ENCODE measurements at regions not wholly inside any gene's neighbourhood (a gene's known extent, or its start where the extent isn't known, plus 50 kb on each side); places are given as distances from the start of the nearest gene placed in this dataset.

- Histone ChIP-seq H3K4me2 (ENCODE audit: insufficient read depth, low read length, poor library complexity, severe bottlenecking) (no peak overlapping the region), H3K9ac (ENCODE audit: low read depth, low read length, poor library complexity) (no peak overlapping the region), H2AFZ (ENCODE audit: low read length) (no peak overlapping the region), H2BK12ac (ENCODE audit: low read length) (no peak overlapping the region), H2BK5ac (ENCODE audit: low read length) (no peak overlapping the region), H3K4me1 (ENCODE audit: control insufficient read depth in 2 of 2, insufficient read depth in 1 of 2, low read depth in 1 of 2, low read length in 2 of 2) (peaks cover 0 to 10% of the 10 kb centered on the region in 2 donors), H3K23ac (ENCODE audit: low read depth, low read length, poor library complexity) (no peak overlapping the region), H3K9me3 (replicated peaks in 1 of 2; ENCODE audit: control insufficient read depth in 2 of 2, insufficient read depth in 1 of 2, low read depth in 1 of 2, low read length in 2 of 2) (peaks cover 3 to 13% of the 10 kb centered on the region in 2 donors), H3K4me3 (ENCODE audit: low read length in 2 of 2) (no peak overlapping the region), H2BK120ac (ENCODE audit: low read depth, low read length) (no peak overlapping the region), H2AK5ac (ENCODE audit: low read depth, low read length) (no peak overlapping the region), H3K27me3 (ENCODE audit: control insufficient read depth in 3 of 3, insufficient read depth in 3 of 3, low read depth in 1 of 3, low read length in 3 of 3) (no peaks in the 10 kb centered on the region), H3K18ac (ENCODE audit: low read length) (no peak overlapping the region), H3K4ac (ENCODE audit: low read length) (no peak overlapping the region), H4K8ac (ENCODE audit: low read depth, low read length) (no peak overlapping the region), H3K79me1 (ENCODE audit: low read depth, low read length) (no peaks in the 10 kb centered on the region), H3K27ac (replicated peaks; ENCODE audit: low read length) (no peak overlapping the region), H4K91ac (ENCODE audit: low read depth, low read length, poor library complexity) (no peak overlapping the region), H3K36me3 (replicated peaks in 1 of 2; ENCODE audit: control insufficient read depth in 2 of 2, insufficient read depth in 2 of 2, low read length in 2 of 2) (no peaks in the 10 kb centered on the region), H3K14ac (ENCODE audit: low read length) (no peak overlapping the region), H2BK15ac (ENCODE audit: low read length) (no peak overlapping the region)
- WGBS, 2 donors (ENCODE audit: extremely low coverage in 2 of 2, insufficient read length in 2 of 2, insufficient replicate concordance in 1 of 2): no CpG with 5 or more reads among the region's 1 CpG
- DNase-seq (ENCODE audit: low spot score): no peak
Measured at GRCh38 chr13:39884166-39884565, 228.7 kb downstream of the COG6 start.

DNA sequence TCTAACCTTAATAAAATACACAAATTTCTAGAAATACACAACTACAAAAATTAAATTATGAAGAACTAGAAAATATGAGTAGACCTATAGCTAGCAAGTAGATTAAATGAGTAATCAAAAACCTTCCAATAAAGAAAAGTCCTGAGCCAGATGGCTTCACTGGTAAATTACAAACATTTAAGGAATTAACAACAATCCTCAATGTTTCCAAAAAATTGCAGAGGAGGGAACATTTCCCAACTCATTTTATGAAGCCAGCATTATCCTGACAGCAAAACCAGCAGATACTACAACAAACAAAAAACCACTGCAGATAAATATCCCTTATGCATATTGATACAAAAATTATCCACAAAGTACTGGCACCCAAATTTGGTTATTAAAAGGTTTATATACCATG, 230.9 kb downstream of the COG6 start:
- Histone ChIP-seq H2BK12ac (ENCODE audit: low read length) (no peak overlapping the region), H3K36me3 (replicated peaks in 1 of 2; ENCODE audit: control insufficient read depth in 2 of 2, insufficient read depth in 2 of 2, low read length in 2 of 2) (no peaks in the 10 kb centered on the region), H3K9ac (ENCODE audit: low read depth, low read length, poor library complexity) (no peak overlapping the region), H2BK120ac (ENCODE audit: low read depth, low read length) (no peak overlapping the region), H2AFZ (ENCODE audit: low read length) (no peak overlapping the region), H3K9me3 (replicated peaks in 1 of 2; ENCODE audit: control insufficient read depth in 2 of 2, insufficient read depth in 1 of 2, low read depth in 1 of 2, low read length in 2 of 2) (peaks cover 3 to 13% of the 10 kb centered on the region in 2 donors), H3K4me2 (ENCODE audit: insufficient read depth, low read length, poor library complexity, severe bottlenecking) (no peak overlapping the region), H3K14ac (ENCODE audit: low read length) (no peak overlapping the region), H3K27ac (replicated peaks; ENCODE audit: low read length) (no peak overlapping the region), H3K18ac (ENCODE audit: low read length) (no peak overlapping the region), H3K79me1 (ENCODE audit: low read depth, low read length) (no peaks in the 10 kb centered on the region), H4K91ac (ENCODE audit: low read depth, low read length, poor library complexity) (no peak overlapping the region), H3K23ac (ENCODE audit: low read depth, low read length, poor library complexity) (no peak overlapping the region), H2BK5ac (ENCODE audit: low read length) (no peak overlapping the region), H3K4ac (ENCODE audit: low read length) (no peak overlapping the region), H3K4me1 (ENCODE audit: control insufficient read depth in 2 of 2, insufficient read depth in 1 of 2, low read depth in 1 of 2, low read length in 2 of 2) (no peaks in the 10 kb centered on the region), H3K4me3 (ENCODE audit: low read length in 2 of 2) (no peak overlapping the region), H2AK5ac (ENCODE audit: low read depth, low read length) (no peak overlapping the region), H3K27me3 (ENCODE audit: control insufficient read depth in 3 of 3, insufficient read depth in 3 of 3, low read depth in 1 of 3, low read length in 3 of 3) (no peaks in the 10 kb centered on the region), H4K8ac (ENCODE audit: low read depth, low read length) (no peak overlapping the region), H2BK15ac (ENCODE audit: low read length) (no peak overlapping the region)
- DNase-seq (ENCODE audit: low spot score): no peak

- Histone ChIP-seq H4K8ac (ENCODE audit: low read depth, low read length) (no peak overlapping the region), H3K9ac (ENCODE audit: low read depth, low read length, poor library complexity) (no peak overlapping the region), H2AK5ac (ENCODE audit: low read depth, low read length) (no peak overlapping the region), H2BK15ac (ENCODE audit: low read length) (no peak overlapping the region), H3K4me3 (ENCODE audit: low read length in 2 of 2) (no peak overlapping the region), H2BK12ac (ENCODE audit: low read length) (no peak overlapping the region), H3K4me2 (ENCODE audit: insufficient read depth, low read length, poor library complexity, severe bottlenecking) (no peak overlapping the region), H3K18ac (ENCODE audit: low read length) (no peak overlapping the region), H3K79me1 (ENCODE audit: low read depth, low read length) (no peaks in the 10 kb centered on the region), H3K14ac (ENCODE audit: low read length) (no peak overlapping the region), H3K27ac (replicated peaks; ENCODE audit: low read length) (no peak overlapping the region), H2BK120ac (ENCODE audit: low read depth, low read length) (no peak overlapping the region), H3K9me3 (replicated peaks in 1 of 2; ENCODE audit: control insufficient read depth in 2 of 2, insufficient read depth in 1 of 2, low read depth in 1 of 2, low read length in 2 of 2) (peaks cover 3 to 13% of the 10 kb centered on the region in 2 donors), H3K4me1 (ENCODE audit: control insufficient read depth in 2 of 2, insufficient read depth in 1 of 2, low read depth in 1 of 2, low read length in 2 of 2) (no peaks in the 10 kb centered on the region), H3K27me3 (ENCODE audit: control insufficient read depth in 3 of 3, insufficient read depth in 3 of 3, low read depth in 1 of 3, low read length in 3 of 3) (no peaks in the 10 kb centered on the region), H3K23ac (ENCODE audit: low read depth, low read length, poor library complexity) (no peak overlapping the region), H3K36me3 (replicated peaks in 1 of 2; ENCODE audit: control insufficient read depth in 2 of 2, insufficient read depth in 2 of 2, low read length in 2 of 2) (no peaks in the 10 kb centered on the region), H2BK5ac (ENCODE audit: low read length) (no peak overlapping the region), H4K91ac (ENCODE audit: low read depth, low read length, poor library complexity) (no peak overlapping the region), H2AFZ (ENCODE audit: low read length) (no peak overlapping the region), H3K4ac (ENCODE audit: low read length) (no peak overlapping the region)
- no CpG with 5 or more reads among the region's 2 CpGs for WGBS, 2 donors (ENCODE audit: extremely low coverage in 2 of 2, insufficient read length in 2 of 2, insufficient replicate concordance in 1 of 2)
- no peak for DNase-seq (ENCODE audit: low spot score)
Measured at GRCh38 chr13:39887387-39887786, 231.9 kb downstream of the COG6 start.

- Histone ChIP-seq H2AK5ac (ENCODE audit: low read depth, low read length) (no peak overlapping the region), H2AFZ (ENCODE audit: low read length) (no peak overlapping the region), H3K4me2 (ENCODE audit: insufficient read depth, low read length, poor library complexity, severe bottlenecking) (no peak overlapping the region), H3K4me1 (ENCODE audit: control insufficient read depth in 2 of 2, insufficient read depth in 1 of 2, low read depth in 1 of 2, low read length in 2 of 2) (no peaks in the 10 kb centered on the region), H3K36me3 (replicated peaks in 1 of 2; ENCODE audit: control insufficient read depth in 2 of 2, insufficient read depth in 2 of 2, low read length in 2 of 2) (no peaks in the 10 kb centered on the region), H2BK12ac (ENCODE audit: low read length) (no peak overlapping the region), H3K79me1 (ENCODE audit: low read depth, low read length) (no peaks in the 10 kb centered on the region), H2BK120ac (ENCODE audit: low read depth, low read length) (no peak overlapping the region), H2BK15ac (ENCODE audit: low read length) (no peak overlapping the region), H3K9ac (ENCODE audit: low read depth, low read length, poor library complexity) (no peak overlapping the region), H3K4ac (ENCODE audit: low read length) (no peak overlapping the region), H3K4me3 (ENCODE audit: low read length in 2 of 2) (no peak overlapping the region), H4K91ac (ENCODE audit: low read depth, low read length, poor library complexity) (no peak overlapping the region), H3K14ac (ENCODE audit: low read length) (no peak overlapping the region), H3K9me3 (replicated peaks in 1 of 2; ENCODE audit: control insufficient read depth in 2 of 2, insufficient read depth in 1 of 2, low read depth in 1 of 2, low read length in 2 of 2) (peaks cover 0 to 9% of the 10 kb centered on the region in 2 donors), H3K27ac (replicated peaks; ENCODE audit: low read length) (no peak overlapping the region), H3K18ac (ENCODE audit: low read length) (no peak overlapping the region), H2BK5ac (ENCODE audit: low read length) (no peak overlapping the region), H3K23ac (ENCODE audit: low read depth, low read length, poor library complexity) (no peak overlapping the region), H4K8ac (ENCODE audit: low read depth, low read length) (no peak overlapping the region), H3K27me3 (ENCODE audit: control insufficient read depth in 3 of 3, insufficient read depth in 3 of 3, low read depth in 1 of 3, low read length in 3 of 3) (no peaks in the 10 kb centered on the region)
- DNase-seq (ENCODE audit: low spot score): no peak
- no CpG with 5 or more reads among the region's 4 CpGs for WGBS, 2 donors (ENCODE audit: extremely low coverage in 2 of 2, insufficient read length in 2 of 2, insufficient replicate concordance in 1 of 2)
Measured at GRCh38 chr13:39888865-39889810, 233.7 kb downstream of the COG6 start.

Data from neuronal stem cell (in vitro differentiated cells).